Heart left ventricle (tissue), 16 donors: ENCODE measurements at regions not wholly inside any gene's neighbourhood (a gene's known extent, or its start where the extent isn't known, plus 50 kb on each side); places are given as distances from the start of the nearest gene placed in this dataset.

Source experiments
- ATAC-seq, 4 donors: fragments of 200-7000 bp; cut with Tn5 transposase; one replicate each; pipeline ENCODE4 v1.9.1; 2020 to 2022; ENCODE audit warnings: moderate library complexity in 4 of 4, mild to moderate bottlenecking in 3 of 4, moderate number of reproducible peaks in 1 of 4
- DNase-seq, 5 donors: peaks; one replicate each; pipeline ENCODE4 v3.0.0-alpha.2; 2020
- H3K27ac ChIP-seq, 12 donors: fragments of 200-600 bp; sonication (generic) in 4 of 12; one replicate each; pipeline versions ENCODE4 v1.5.0 to v1.8.0; 2016 to 2022; ENCODE audit warnings: mild to moderate bottlenecking in 2 of 12
- H3K27me3 ChIP-seq, 9 donors: fragments of 200-600 bp; sonication (generic) in 2 of 9; one replicate each; pipeline versions ENCODE4 v1.5.1 to v1.8.0; 2016 to 2022; ENCODE audit warnings: mild to moderate bottlenecking in 3 of 9
- H3K36me3 ChIP-seq, 9 donors: fragments of 200-600 bp; sonication (generic) in 2 of 9; one replicate each; pipeline versions ENCODE4 v1.5.0 to v1.8.0; 2018 to 2022; ENCODE audit warnings: mild to moderate bottlenecking in 2 of 9
- H3K4me1 ChIP-seq, 12 donors: fragments of 200-600 bp; sonication (generic) in 4 of 12; one replicate each; pipeline versions ENCODE4 v1.5.0 to v1.8.0; 2016 to 2022; ENCODE audit warnings: mild to moderate bottlenecking in 3 of 12
- H3K4me3 ChIP-seq, 12 donors: fragments of 200-600 bp; sonication (generic) in 4 of 12; one replicate each; pipeline versions ENCODE4 v1.5.0 to v1.8.0; 2017 to 2022; ENCODE audit warnings: mild to moderate bottlenecking in 9 of 12, moderate library complexity in 4 of 12
- H3K9me3 ChIP-seq, 12 donors: fragments of 200-600 bp; sonication (generic) in 4 of 12; one replicate each; pipeline versions ENCODE4 v1.5.0 to v1.8.0; 2016 to 2022; ENCODE audit warnings: mild to moderate bottlenecking in 1 of 12
- POLR2A ChIP-seq, 2 donors: fragments of 450-650 bp; IDR thresholded peaks; one replicate each; pipeline ENCODE4 v1.6.1; 2017; ENCODE audit warnings: antibody characterized with exemption in 2 of 2, mild to moderate bottlenecking in 2 of 2, moderate library complexity in 2 of 2
- WGBS, 4 donors: extraction: QIAGEN DNeasy Blood & Tissue Kit in 2 of 4; methylation state at CpG; one replicate each; pipeline versions ENCODE4 v1.1.5 to v1.1.7; 2013 to 2018; 5-methylcytosine and 5-hydroxymethylcytosine counted together
- intact Hi-C, 10 donors: fragments of 100-400 bp; cut with DNase I; formaldehyde crosslinking; loops; one replicate each; pipeline versions ENCODE4 v1.11.1 to v1.14.2; 2022
- TF ChIP-seq, protein P1 (sequence below), 12 donors: fragments of 200-600 bp; sonication (generic) in 4 of 12; IDR thresholded peaks; one replicate each; pipeline versions ENCODE4 v1.5.0 to v1.8.0; 2018 to 2022; ENCODE audit warnings: antibody characterized with exemption in 12 of 12, mild to moderate bottlenecking in 5 of 12
- donor health status: ischemic (EF 13 %, LVEDD 7.1; RV severe dilation, severe dysfunction).
- donor health status: healthy with polysubstance abuse.
- donor health status: DM: no; HTN: yes; CAD: no.
- donor health status: DM: no; HTN: no; CAD: no.
- donor health status: ischemic (EF 25% LVEDD 6.9; RV normal size, moderate dysfunction).
- donor health status: ischemic (EF 25% LVEDD 5.7; RV mildly dilated, moderate dysfunction).
- donor health status: healthy.
- donor health status: DM: yes; HTN: yes; CAD: no.
- donor health status: ischemic (EF 35%, LVEDD 5.7; RV mildly dilated, moderate dysfunction).
- donor health status: nonischemic (EF 11% LVEDD 7.7; RV severe dilation, severe dysfunction).
- donor health status: DM: yes; HTN: yes; CAD: no.
- donor health status: PGD.
- donor health status: ischemic (EF 29% LVEDD 5.4; RV normal size, mild dysfunction).
- donor health status: nonischemic (EF 23%, LVEDD 6.1; RV moderate dilation, normal function).

DNA sequence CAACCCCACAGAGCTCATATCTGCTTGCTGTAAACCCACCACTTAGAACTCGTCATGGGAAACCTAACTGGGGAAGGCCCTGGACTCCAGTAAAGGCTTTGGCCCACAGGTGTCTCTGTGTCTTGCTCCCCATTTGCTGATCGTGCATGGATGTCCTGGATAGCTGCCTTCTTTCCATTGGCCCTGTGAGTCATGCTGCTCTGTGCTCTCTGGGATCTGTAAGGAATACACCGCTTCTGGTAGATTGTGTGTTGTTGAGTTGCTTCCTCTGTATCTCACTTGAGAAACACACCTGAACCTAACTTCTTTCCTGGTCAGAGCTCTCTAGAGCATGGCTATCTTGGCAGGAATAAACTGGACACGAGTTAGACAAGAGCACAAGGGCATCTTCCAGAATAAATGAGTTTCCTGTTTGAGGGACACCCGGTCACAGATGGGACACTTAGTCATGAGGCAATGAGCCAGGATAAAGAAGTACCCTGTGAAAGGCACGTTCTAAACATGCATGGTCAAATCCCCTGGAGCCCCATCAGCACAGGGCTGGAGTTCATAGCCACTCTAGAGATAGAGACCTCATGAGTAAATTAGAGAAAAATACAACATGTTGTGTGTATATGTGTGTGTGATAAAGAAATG is 99.6 kb upstream of the TMEM170B start:
- TF ChIP-seq, protein P1, sequence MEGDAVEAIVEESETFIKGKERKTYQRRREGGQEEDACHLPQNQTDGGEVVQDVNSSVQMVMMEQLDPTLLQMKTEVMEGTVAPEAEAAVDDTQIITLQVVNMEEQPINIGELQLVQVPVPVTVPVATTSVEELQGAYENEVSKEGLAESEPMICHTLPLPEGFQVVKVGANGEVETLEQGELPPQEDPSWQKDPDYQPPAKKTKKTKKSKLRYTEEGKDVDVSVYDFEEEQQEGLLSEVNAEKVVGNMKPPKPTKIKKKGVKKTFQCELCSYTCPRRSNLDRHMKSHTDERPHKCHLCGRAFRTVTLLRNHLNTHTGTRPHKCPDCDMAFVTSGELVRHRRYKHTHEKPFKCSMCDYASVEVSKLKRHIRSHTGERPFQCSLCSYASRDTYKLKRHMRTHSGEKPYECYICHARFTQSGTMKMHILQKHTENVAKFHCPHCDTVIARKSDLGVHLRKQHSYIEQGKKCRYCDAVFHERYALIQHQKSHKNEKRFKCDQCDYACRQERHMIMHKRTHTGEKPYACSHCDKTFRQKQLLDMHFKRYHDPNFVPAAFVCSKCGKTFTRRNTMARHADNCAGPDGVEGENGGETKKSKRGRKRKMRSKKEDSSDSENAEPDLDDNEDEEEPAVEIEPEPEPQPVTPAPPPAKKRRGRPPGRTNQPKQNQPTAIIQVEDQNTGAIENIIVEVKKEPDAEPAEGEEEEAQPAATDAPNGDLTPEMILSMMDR (IDR thresholded peaks at IDR 0.05) = no peak
- TF ChIP-seq POLR2A (IDR thresholded peaks at IDR 0.05) = no peak
- intact Hi-C loops = loop anchor here in 1 of 10 donors (5.0 kb wide), 1 partner anchor 206 kb away; the partner anchor contains the start of gene NEDD9
- ATAC-seq (peak in 3 of 4 donors; percentile 63 to 72 (median 69)), DNase-seq (no peak)
- no peaks in the 10 kb centered on the region for H3K36me3 ChIP-seq
- H3K9me3 ChIP-seq = no peaks in the 10 kb centered on the region
- peaks cover 0 to 48% (median 15%) of the 10 kb centered on the region in 12 donors for H3K4me1 ChIP-seq
- WGBS, 4 donors = 47 to 65% (median 54%) methylated on average over 6 of the region's 6 CpGs
- H3K27me3 ChIP-seq = no peaks in the 10 kb centered on the region
- H3K4me3 ChIP-seq = no peak overlapping the region
- H3K27ac ChIP-seq = peak overlapping the region in 10 of 12 donors; percentile 1 to 68 (median 44)

DNA sequence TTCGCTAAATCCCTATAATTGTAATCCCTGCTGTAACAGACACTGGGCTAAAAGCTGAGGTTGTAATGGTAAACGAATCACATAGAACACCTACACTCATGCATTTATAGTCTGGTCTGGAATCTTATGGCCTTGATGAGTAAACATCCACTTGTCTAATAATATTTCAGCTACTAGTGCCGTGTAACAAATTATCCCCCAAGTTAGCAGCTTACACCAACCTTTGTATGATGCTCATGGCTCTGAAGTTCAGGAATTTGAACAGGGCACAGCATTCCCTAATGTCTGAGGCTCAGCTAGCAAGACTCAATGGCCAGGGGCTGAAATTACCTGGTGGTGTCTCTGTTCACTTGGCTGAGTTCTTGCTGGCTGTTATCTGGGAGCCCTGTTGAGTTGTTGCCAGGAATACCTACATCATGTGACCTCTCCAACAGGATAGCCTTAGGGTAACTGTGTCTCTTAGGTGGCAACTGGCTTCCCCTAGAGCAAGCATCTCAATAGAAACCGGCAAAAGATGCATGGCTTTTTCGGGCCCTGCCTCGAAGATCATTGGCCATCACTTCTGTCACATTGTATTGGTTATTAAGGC is 100.9 kb upstream of the TMEM170B start:
- no peak overlapping the region for H3K27ac ChIP-seq
- no peaks in the 10 kb centered on the region for H3K36me3 ChIP-seq
- H3K4me3 ChIP-seq = no peak overlapping the region
- 94 to 98% (median 96%) methylated on average over 6 of the region's 6 CpGs for WGBS, 4 donors
- no peaks in the 10 kb centered on the region for H3K27me3 ChIP-seq
- H3K4me1 ChIP-seq = peaks cover 0 to 53% (median 20%) of the 10 kb centered on the region in 12 donors
- TF ChIP-seq POLR2A (IDR thresholded peaks at IDR 0.05) = no peak
- TF ChIP-seq, protein P1 (IDR thresholded peaks at IDR 0.05) = no peak
- intact Hi-C loops = loop anchor here in 1 of 10 donors (5.0 kb wide), 1 partner anchor 204 kb away; the partner anchor contains the start of gene NEDD9
- no peaks in the 10 kb centered on the region for H3K9me3 ChIP-seq
- ATAC-seq = no peak
- no peak for DNase-seq

DNA sequence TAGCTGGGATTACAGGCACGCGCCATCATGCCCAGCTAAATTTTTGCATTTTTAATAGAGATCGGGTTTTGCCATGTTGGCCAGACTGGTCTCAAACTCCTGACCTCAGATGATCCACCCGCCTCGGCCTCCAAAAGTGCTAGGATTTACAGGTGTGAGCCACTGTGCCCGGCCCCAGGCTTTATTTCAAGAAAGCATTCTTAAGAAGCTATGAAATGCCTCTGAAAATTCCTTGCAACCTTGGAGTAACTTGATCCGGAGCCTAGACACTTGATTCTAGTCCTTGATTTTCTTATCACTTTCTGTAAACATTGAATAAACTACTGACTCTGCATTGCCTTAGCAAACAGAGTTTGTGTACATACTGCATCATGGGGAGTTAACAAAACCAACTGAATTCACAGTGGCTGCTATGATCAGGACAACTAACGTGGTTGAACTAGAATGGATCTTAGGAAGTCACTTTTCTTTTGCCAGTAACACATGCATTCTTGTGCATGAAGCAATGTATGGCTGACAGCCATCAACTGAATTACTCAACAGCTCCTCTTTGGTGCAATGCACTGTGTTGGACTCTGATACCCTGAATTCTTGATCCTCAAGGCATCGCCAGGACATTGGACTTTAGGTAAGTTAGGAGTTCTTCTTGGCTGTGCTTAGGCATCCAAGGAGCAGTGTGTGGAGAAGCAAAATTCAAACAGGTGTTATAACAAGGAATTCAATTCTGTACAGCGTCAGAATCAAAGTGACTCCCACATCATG is 102.8 kb upstream of the TMEM170B start:
- DNase-seq (no peak), ATAC-seq (peak in 1 of 4 donors; percentile 12)
- Histone ChIP-seq H3K4me1 (peaks cover 0 to 53% (median 20%) of the 10 kb centered on the region in 12 donors), H3K4me3 (no peak overlapping the region), H3K27ac (peak overlapping the region in 3 of 12 donors; percentile 70 to 81 (median 80)), H3K36me3 (no peaks in the 10 kb centered on the region), H3K27me3 (no peaks in the 10 kb centered on the region), H3K9me3 (no peaks in the 10 kb centered on the region)
- 90 to 93% (median 91%) methylated on average over 10 of the region's 10 CpGs for WGBS, 4 donors
- intact Hi-C loops = loop anchor here in 2 of 10 donors (5.0 kb wide), 2 partner anchors 67 to 202 kb away; partner anchors contain the start of gene NEDD9 (in 1 of the 2)
- TF ChIP-seq, protein P1 (IDR thresholded peaks at IDR 0.05) = no peak
- no peak for TF ChIP-seq POLR2A (IDR thresholded peaks at IDR 0.05)

DNA sequence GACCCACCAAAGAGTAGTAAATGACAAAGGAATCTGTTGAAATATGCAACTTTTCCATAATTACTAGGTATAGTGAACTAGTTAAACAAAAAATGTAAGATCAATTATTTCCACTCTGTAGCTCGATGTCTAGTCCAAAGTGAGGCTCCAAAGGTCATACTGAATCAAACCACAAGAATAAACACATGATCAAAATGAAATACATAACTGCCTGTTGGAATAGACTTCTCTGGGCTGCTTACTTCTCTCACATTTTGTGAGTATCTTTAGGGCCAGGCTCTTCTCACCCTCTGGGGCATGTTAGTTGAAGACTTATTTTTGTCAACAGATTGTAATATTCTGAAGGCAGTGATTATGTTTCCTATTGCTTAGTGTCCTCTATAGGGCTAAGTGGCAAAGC is 103.7 kb upstream of the TMEM170B start:
- no peak overlapping the region for H3K4me3 ChIP-seq
- TF ChIP-seq, protein P1 (IDR thresholded peaks at IDR 0.05) = no peak
- TF ChIP-seq POLR2A (IDR thresholded peaks at IDR 0.05) = no peak
- no peaks in the 10 kb centered on the region for H3K27me3 ChIP-seq
- 72 to 82% (median 75%) methylated on average over 1 of the region's 1 CpG for WGBS, 4 donors
- DNase-seq (no peak), ATAC-seq (no peak)
- no peaks in the 10 kb centered on the region for H3K9me3 ChIP-seq
- intact Hi-C loops = loop anchor here in 1 of 10 donors (5.0 kb wide), 1 partner anchor 67 kb away; no protein-coding TSS in a partner anchor
- no peaks in the 10 kb centered on the region for H3K36me3 ChIP-seq
- peaks cover 0 to 54% (median 22%) of the 10 kb centered on the region in 12 donors for H3K4me1 ChIP-seq
- peak overlapping the region in 11 of 12 donors; percentile 7 to 81 (median 67) for H3K27ac ChIP-seq
